BE2C (cell line): ENCODE measurements at regions not wholly inside any gene's neighbourhood (a gene's known extent, or its start where the extent isn't known, plus 50 kb on each side); places are given as distances from the start of the nearest gene placed in this dataset.

Experiments used
- DNase-seq: peaks from one replicate; pipeline ENCODE4 v3.0.0-alpha.2; 2020
- H3K27me3 ChIP-seq: fragments of 250-450 bp; sonication (Bioruptor Pico); 2 replicates; pipeline ENCODE4 v1.5.1; 2020; ENCODE audit warnings: mild to moderate bottlenecking
- H3K36me3 ChIP-seq: fragments of 250-450 bp; sonication (Bioruptor Pico); 2 replicates; pipeline ENCODE4 v1.5.1; 2020; ENCODE audit warnings: mild to moderate bottlenecking
- H3K4me1 ChIP-seq: fragments of 250-450 bp; sonication (Bioruptor Pico); 2 replicates; pipeline ENCODE4 v1.5.1; 2020
- H3K4me3 ChIP-seq: 2 replicates; pipeline ENCODE4 v1.5.1; 2011; ENCODE audit warnings: low read depth, low read length
- H3K9me3 ChIP-seq: fragments of 250-450 bp; sonication (Bioruptor Pico); 2 replicates; pipeline ENCODE4 v1.5.1; 2020
- CTCF ChIP-seq: IDR thresholded peaks from 2 replicates; pipeline ENCODE4 v1.5.1; 2012; ENCODE audit warnings: mild to moderate bottlenecking, low read depth, low read length

GRCh38 chr10:91017198-91017597, 96.3 kb upstream of the ANKRD1 start:
- Histone ChIP-seq H3K36me3 (no peaks in the 10 kb centered on the region), H3K9me3 (no peaks in the 10 kb centered on the region), H3K27me3 (no peaks in the 10 kb centered on the region), H3K4me3 (no peak overlapping the region), H3K4me1 (no peaks in the 10 kb centered on the region)
- no peak for TF ChIP-seq CTCF
- no peak for DNase-seq

- Histone ChIP-seq H3K36me3 (no peaks in the 10 kb centered on the region), H3K4me1 (peaks cover 11% of the 10 kb centered on the region), H3K4me3 (no peak overlapping the region), H3K9me3 (no peaks in the 10 kb centered on the region), H3K27me3 (no peaks in the 10 kb centered on the region)
- no peak for TF ChIP-seq CTCF
- DNase-seq = no peak
Measured at GRCh38 chr10:91021901-91022300, 101.0 kb upstream of the ANKRD1 start.

GRCh38 chr10:91022390-91022789, 101.5 kb upstream of the ANKRD1 start:
- Histone ChIP-seq H3K27me3 (no peaks in the 10 kb centered on the region), H3K4me1 (peaks cover 11% of the 10 kb centered on the region), H3K9me3 (no peaks in the 10 kb centered on the region), H3K4me3 (no peak overlapping the region), H3K36me3 (no peaks in the 10 kb centered on the region)
- TF ChIP-seq CTCF = no peak
- DNase-seq = no peak

- DNase-seq = no peak
- no peak for TF ChIP-seq CTCF
- Histone ChIP-seq H3K9me3 (no peaks in the 10 kb centered on the region), H3K4me1 (peaks cover 11% of the 10 kb centered on the region), H3K36me3 (no peaks in the 10 kb centered on the region), H3K27me3 (no peaks in the 10 kb centered on the region), H3K4me3 (no peak overlapping the region)
Measured at GRCh38 chr10:91022924-91023699, 102.2 kb upstream of the ANKRD1 start.

- no peak overlapping the region for H3K4me3 ChIP-seq
- no peak for TF ChIP-seq CTCF
- H3K9me3 ChIP-seq = no peaks in the 10 kb centered on the region
- no peak for DNase-seq
- H3K27me3 ChIP-seq = no peaks in the 10 kb centered on the region
- peaks cover 11% of the 10 kb centered on the region for H3K4me1 ChIP-seq
- H3K36me3 ChIP-seq = no peaks in the 10 kb centered on the region
Measured at GRCh38 chr10:91023700-91024398, 103.0 kb upstream of the ANKRD1 start.

GRCh38 chr10:91024541-91024940, 103.7 kb upstream of the ANKRD1 start:
- Histone ChIP-seq H3K4me1 (peaks cover 11% of the 10 kb centered on the region), H3K9me3 (no peaks in the 10 kb centered on the region), H3K27me3 (no peaks in the 10 kb centered on the region), H3K36me3 (no peaks in the 10 kb centered on the region), H3K4me3 (no peak overlapping the region)
- TF ChIP-seq CTCF = no peak
- DNase-seq = no peak
